ENCODE measurements at regions not wholly inside any gene's neighbourhood (a gene's known extent, or its start where the extent isn't known, plus 50 kb on each side); places are given as distances from the start of the nearest gene placed in this dataset.

GRCh38 chr22:49185312-49185969, 642.2 kb downstream of the BRD1 start:
- Histone ChIP-seq H3K4me1 (ENCODE audit: insufficient read depth, low read length) (no peaks in the 10 kb centered on the region), H3K4me3 (ENCODE audit: low read length) (no peak overlapping the region), H3K27me3 (ENCODE audit: insufficient read depth, low read length) (no peaks in the 10 kb centered on the region), H3K9me3 (ENCODE audit: low read depth, low read length) (no peaks in the 10 kb centered on the region)

GRCh38 chr22:49184736-49185135, 642.9 kb downstream of the BRD1 start:
- H3K9me3 ChIP-seq (ENCODE audit: low read depth, low read length): no peaks in the 10 kb centered on the region
- no peak overlapping the region for H3K4me3 ChIP-seq (ENCODE audit: low read length)

GRCh38 chr22:49183826-49184216, 643.9 kb downstream of the BRD1 start:
- H3K9me3 ChIP-seq (ENCODE audit: low read depth, low read length): no peaks in the 10 kb centered on the region
- no peak overlapping the region for H3K4me3 ChIP-seq (ENCODE audit: low read length)
- H3K27me3 ChIP-seq (ENCODE audit: insufficient read depth, low read length): no peaks in the 10 kb centered on the region
- no peaks in the 10 kb centered on the region for H3K4me1 ChIP-seq (ENCODE audit: insufficient read depth, low read length)

More at GRCh38 chr22:49184736-49185135, 642.9 kb downstream of the BRD1 start:
- Histone ChIP-seq H3K4me1 (ENCODE audit: insufficient read depth, low read length) (no peaks in the 10 kb centered on the region), H3K27me3 (ENCODE audit: insufficient read depth, low read length) (no peaks in the 10 kb centered on the region)

- Histone ChIP-seq H3K4me3 (ENCODE audit: low read length) (no peak overlapping the region), H3K27me3 (ENCODE audit: insufficient read depth, low read length) (no peaks in the 10 kb centered on the region), H3K9me3 (ENCODE audit: low read depth, low read length) (no peaks in the 10 kb centered on the region), H3K4me1 (ENCODE audit: insufficient read depth, low read length) (no peaks in the 10 kb centered on the region)
These were observed 644.4 kb downstream of the BRD1 start for GRCh38 chr22:49183208-49183825.

- Histone ChIP-seq H3K4me3 (ENCODE audit: low read length) (no peak overlapping the region), H3K27me3 (ENCODE audit: insufficient read depth, low read length) (no peaks in the 10 kb centered on the region), H3K9me3 (ENCODE audit: low read depth, low read length) (no peaks in the 10 kb centered on the region), H3K4me1 (ENCODE audit: insufficient read depth, low read length) (no peaks in the 10 kb centered on the region)
These were observed 645.3 kb downstream of the BRD1 start for GRCh38 chr22:49182416-49182815.

- Histone ChIP-seq H3K4me1 (ENCODE audit: insufficient read depth, low read length) (no peaks in the 10 kb centered on the region), H3K4me3 (ENCODE audit: low read length) (no peak overlapping the region), H3K27me3 (ENCODE audit: insufficient read depth, low read length) (no peaks in the 10 kb centered on the region)
These were observed 645.7 kb downstream of the BRD1 start for GRCh38 chr22:49181942-49182341.

GRCh38 chr22:49181431-49181830, 646.2 kb downstream of the BRD1 start:
- H3K27me3 ChIP-seq (ENCODE audit: insufficient read depth, low read length): no peaks in the 10 kb centered on the region
- H3K4me3 ChIP-seq (ENCODE audit: low read length): no peak overlapping the region
- H3K4me1 ChIP-seq (ENCODE audit: insufficient read depth, low read length): no peaks in the 10 kb centered on the region
- no peaks in the 10 kb centered on the region for H3K9me3 ChIP-seq (ENCODE audit: low read depth, low read length)

More at GRCh38 chr22:49181942-49182341, 645.7 kb downstream of the BRD1 start:
- no peaks in the 10 kb centered on the region for H3K9me3 ChIP-seq (ENCODE audit: low read depth, low read length)

- H3K9me3 ChIP-seq (ENCODE audit: low read depth, low read length): no peaks in the 10 kb centered on the region
- H3K27me3 ChIP-seq (ENCODE audit: insufficient read depth, low read length): no peaks in the 10 kb centered on the region
- no peaks in the 10 kb centered on the region for H3K4me1 ChIP-seq (ENCODE audit: insufficient read depth, low read length)
- H3K4me3 ChIP-seq (ENCODE audit: low read length): no peak overlapping the region
These were observed 647.0 kb downstream of the BRD1 start for GRCh38 chr22:49180683-49181024.

- no peaks in the 10 kb centered on the region for H3K27me3 ChIP-seq (ENCODE audit: insufficient read depth, low read length)
- H3K9me3 ChIP-seq (ENCODE audit: low read depth, low read length): no peaks in the 10 kb centered on the region
- no peak overlapping the region for H3K4me3 ChIP-seq (ENCODE audit: low read length)
- H3K4me1 ChIP-seq (ENCODE audit: insufficient read depth, low read length): no peaks in the 10 kb centered on the region
These were observed 647.6 kb downstream of the BRD1 start for GRCh38 chr22:49179886-49180682.

- H3K27me3 ChIP-seq (ENCODE audit: insufficient read depth, low read length): no peaks in the 10 kb centered on the region
These were observed 648.5 kb downstream of the BRD1 start for GRCh38 chr22:49179175-49179574.

GRCh38 chr22:49178246-49179005, 649.2 kb downstream of the BRD1 start:
- no peak overlapping the region for H3K4me3 ChIP-seq (ENCODE audit: low read length)
- no peaks in the 10 kb centered on the region for H3K9me3 ChIP-seq (ENCODE audit: low read depth, low read length)
- H3K27me3 ChIP-seq (ENCODE audit: insufficient read depth, low read length): no peaks in the 10 kb centered on the region
- no peaks in the 10 kb centered on the region for H3K4me1 ChIP-seq (ENCODE audit: insufficient read depth, low read length)

More at GRCh38 chr22:49179175-49179574, 648.5 kb downstream of the BRD1 start:
- no peaks in the 10 kb centered on the region for H3K4me1 ChIP-seq (ENCODE audit: insufficient read depth, low read length)
- no peaks in the 10 kb centered on the region for H3K9me3 ChIP-seq (ENCODE audit: low read depth, low read length)
- no peak overlapping the region for H3K4me3 ChIP-seq (ENCODE audit: low read length)

GRCh38 chr22:49177666-49178065, 650.0 kb downstream of the BRD1 start:
- Histone ChIP-seq H3K4me3 (ENCODE audit: low read length) (no peak overlapping the region), H3K27me3 (ENCODE audit: insufficient read depth, low read length) (no peaks in the 10 kb centered on the region), H3K9me3 (ENCODE audit: low read depth, low read length) (no peaks in the 10 kb centered on the region), H3K4me1 (ENCODE audit: insufficient read depth, low read length) (no peaks in the 10 kb centered on the region)

GRCh38 chr22:49176956-49177355, 650.7 kb downstream of the BRD1 start:
- H3K4me3 ChIP-seq (ENCODE audit: low read length): no peak overlapping the region
- no peaks in the 10 kb centered on the region for H3K9me3 ChIP-seq (ENCODE audit: low read depth, low read length)
- H3K4me1 ChIP-seq (ENCODE audit: insufficient read depth, low read length): no peaks in the 10 kb centered on the region
- no peaks in the 10 kb centered on the region for H3K27me3 ChIP-seq (ENCODE audit: insufficient read depth, low read length)

GRCh38 chr22:49170053-49170452, 657.6 kb downstream of the BRD1 start:
- Histone ChIP-seq H3K9me3 (ENCODE audit: low read depth, low read length) (no peaks in the 10 kb centered on the region), H3K4me1 (ENCODE audit: insufficient read depth, low read length) (no peaks in the 10 kb centered on the region), H3K4me3 (ENCODE audit: low read length) (no peak overlapping the region), H3K27me3 (ENCODE audit: insufficient read depth, low read length) (no peaks in the 10 kb centered on the region)

Data from mononuclear cell (primary cell).